Adrenal gland (tissue), 9 donors: ENCODE measurements at regions not wholly inside any gene's neighbourhood (a gene's known extent, or its start where the extent isn't known, plus 50 kb on each side); places are given as distances from the start of the nearest gene placed in this dataset.

ENCODE experiments used
- DNase-seq, 7 donors: peaks; one replicate each; pipeline ENCODE4 v3.0.0-alpha.2; 2019 to 2020
- H3K27ac ChIP-seq, 5 donors: fragments of 200-600 bp; sonication (generic) in 4 of 5; 1 replicate in 3 of 5; 2 replicates in 2 of 5; pipeline versions ENCODE4 v1.5.1 to v1.8.0; 2016 to 2020; ENCODE audit warnings: mild to moderate bottlenecking in 1 of 5
- H3K27me3 ChIP-seq: fragments of 200-600 bp; 2 replicates; pipeline ENCODE4 v1.8.0; 2021
- H3K36me3 ChIP-seq, 2 donors: fragments of 200-600 bp; replicated peaks in 1 of 2; 1 replicate in 1 of 2; 2 replicates in 1 of 2; pipeline versions ENCODE4 v1.5.1 to v1.8.0; 2018 to 2022
- H3K4me1 ChIP-seq, 2 donors: fragments of 200-600 bp; replicated peaks in 1 of 2; 1 replicate in 1 of 2; 2 replicates in 1 of 2; pipeline versions ENCODE4 v1.5.1 to v1.8.0; 2018 to 2021
- H3K4me3 ChIP-seq, 4 donors: fragments of 200-600 bp; sonication (generic) in 3 of 4; one replicate each; pipeline ENCODE4 v1.5.1; 2016 to 2018
- H3K9me3 ChIP-seq, 3 donors: fragments of 200-600 bp; sonication (generic) in 1 of 3; replicated peaks in 1 of 3; 1 replicate in 2 of 3; 2 replicates in 1 of 3; pipeline versions ENCODE4 v1.5.1 to v1.8.0; 2016 to 2021
- POLR2A ChIP-seq, 2 donors: fragments of 450-650 bp; IDR thresholded peaks; one replicate each; pipeline ENCODE4 v1.6.1; 2017; ENCODE audit warnings: antibody characterized with exemption in 2 of 2, mild to moderate bottlenecking in 2 of 2, moderate library complexity in 1 of 2
- WGBS, 4 donors: extraction: QIAGEN DNeasy Blood & Tissue Kit in 2 of 4; methylation state at CpG; one replicate each; pipeline versions ENCODE4 v1.1.5 to v1.1.7; 2013 to 2017; 5-methylcytosine and 5-hydroxymethylcytosine counted together
- intact Hi-C, 2 donors: fragments of 100-400 bp; cut with DNase I; formaldehyde crosslinking; loops; one replicate each; pipeline versions ENCODE4 v1.14.1 to v1.15.0; 2022 to 2023
- TF ChIP-seq, protein P1 (sequence below), 6 experiments: fragments of 450-650 bp in 4 of 6; fragments of 200-600 bp in 2 of 6; sonication (generic) in 1 of 6; IDR thresholded peaks; 1 replicate in 5 of 6; 2 replicates in 1 of 6; pipeline versions ENCODE4 v1.5.1 to v1.8.0; 2016 to 2021; ENCODE audit warnings: antibody characterized with exemption in 6 of 6, mild to moderate bottlenecking in 2 of 6, moderate library complexity in 1 of 6
- donor health status: healthy with polysubstance abuse.
- donor health status: Bipolar disorder and iron deficiency.
- donor health status: DM: yes; HTN: yes; CAD: no.
- donor health status: DM: no; HTN: no; CAD: no.
- donor health status: DM: no; HTN: no; CAD: no.

DNA sequence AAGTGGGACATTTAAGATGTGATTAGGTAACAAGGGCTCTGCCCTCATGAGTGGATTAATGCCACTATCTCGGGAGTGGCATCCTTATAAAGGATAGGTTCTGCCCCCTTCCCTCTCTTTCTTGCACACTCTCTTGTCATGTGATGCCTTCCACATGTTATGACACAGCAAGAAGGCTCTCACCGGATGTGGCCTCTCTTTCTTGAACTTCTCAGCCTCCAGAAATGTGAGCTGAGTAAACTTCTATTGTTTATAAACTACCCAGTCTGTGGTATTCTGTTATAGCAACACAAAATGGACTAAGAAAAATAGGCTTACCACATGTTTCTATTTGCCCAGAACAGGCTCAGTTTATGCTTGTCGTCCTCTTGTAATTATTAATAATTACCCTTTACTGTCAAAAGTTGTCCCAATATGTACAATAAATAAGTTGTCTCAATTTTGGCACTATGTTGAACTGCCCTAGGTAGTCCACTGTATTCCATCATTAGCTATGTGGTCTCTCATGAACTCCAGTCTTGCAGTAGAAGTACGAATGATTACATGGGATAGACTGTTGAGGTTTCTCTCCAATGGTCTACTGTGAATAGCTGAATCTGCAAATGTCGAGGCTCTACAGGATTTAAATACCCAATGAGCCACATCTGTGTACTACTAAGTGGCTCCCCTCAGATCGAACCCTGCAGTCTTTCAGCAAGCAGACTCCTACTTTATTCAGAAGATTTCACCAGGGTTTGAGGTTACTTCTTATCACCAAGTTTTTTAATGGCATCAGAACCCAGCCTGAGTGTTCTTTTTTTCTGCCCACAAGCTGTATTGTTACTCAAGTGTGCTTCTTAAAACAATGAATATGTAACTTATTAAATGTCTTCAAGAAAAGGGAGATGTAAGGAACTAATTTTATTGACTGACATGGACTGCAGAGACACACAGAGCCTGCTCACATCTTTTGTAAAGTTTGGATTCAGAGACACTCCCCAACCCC is 102.0 kb upstream of the LEF1 start:
- DNase-seq: no peak
- Histone ChIP-seq H3K27me3 (no peaks in the 10 kb centered on the region), H3K4me3 (no peak overlapping the region), H3K27ac (no peak overlapping the region), H3K4me1 (no peaks in the 10 kb centered on the region), H3K9me3 (no peaks in the 10 kb centered on the region), H3K36me3 (no peaks in the 10 kb centered on the region)
- 77 to 83% (median 81%) methylated on average over 6 of the region's 6 CpGs for WGBS, 4 donors
- TF ChIP-seq, protein P1, sequence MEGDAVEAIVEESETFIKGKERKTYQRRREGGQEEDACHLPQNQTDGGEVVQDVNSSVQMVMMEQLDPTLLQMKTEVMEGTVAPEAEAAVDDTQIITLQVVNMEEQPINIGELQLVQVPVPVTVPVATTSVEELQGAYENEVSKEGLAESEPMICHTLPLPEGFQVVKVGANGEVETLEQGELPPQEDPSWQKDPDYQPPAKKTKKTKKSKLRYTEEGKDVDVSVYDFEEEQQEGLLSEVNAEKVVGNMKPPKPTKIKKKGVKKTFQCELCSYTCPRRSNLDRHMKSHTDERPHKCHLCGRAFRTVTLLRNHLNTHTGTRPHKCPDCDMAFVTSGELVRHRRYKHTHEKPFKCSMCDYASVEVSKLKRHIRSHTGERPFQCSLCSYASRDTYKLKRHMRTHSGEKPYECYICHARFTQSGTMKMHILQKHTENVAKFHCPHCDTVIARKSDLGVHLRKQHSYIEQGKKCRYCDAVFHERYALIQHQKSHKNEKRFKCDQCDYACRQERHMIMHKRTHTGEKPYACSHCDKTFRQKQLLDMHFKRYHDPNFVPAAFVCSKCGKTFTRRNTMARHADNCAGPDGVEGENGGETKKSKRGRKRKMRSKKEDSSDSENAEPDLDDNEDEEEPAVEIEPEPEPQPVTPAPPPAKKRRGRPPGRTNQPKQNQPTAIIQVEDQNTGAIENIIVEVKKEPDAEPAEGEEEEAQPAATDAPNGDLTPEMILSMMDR (IDR thresholded peaks at IDR 0.05): no peak
- TF ChIP-seq POLR2A (IDR thresholded peaks at IDR 0.05): no peak
- intact Hi-C loops: no loop called here

DNA sequence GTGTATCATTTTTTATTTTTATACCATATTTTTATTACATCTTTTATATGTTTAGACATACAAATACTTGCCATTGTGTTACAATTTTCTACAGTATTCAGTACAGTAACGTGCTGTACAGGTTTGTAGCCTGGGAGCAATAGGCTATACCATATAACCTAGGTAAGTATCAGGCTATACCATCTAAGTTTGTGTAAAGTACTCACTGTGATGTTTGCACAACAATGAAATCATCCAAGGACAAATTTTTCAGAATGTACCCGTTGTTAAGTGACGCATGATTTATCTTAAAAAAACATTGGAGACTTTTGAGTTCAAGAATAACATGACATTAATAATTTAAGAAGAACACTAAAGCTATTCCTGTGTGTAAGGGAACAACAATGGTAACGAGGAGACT is 96.0 kb upstream of the LEF1 start:
- H3K4me3 ChIP-seq: no peak overlapping the region
- 43 to 48% (median 46%) methylated on average over 4 of the region's 4 CpGs for WGBS, 4 donors
- H3K36me3 ChIP-seq: no peaks in the 10 kb centered on the region
- H3K27ac ChIP-seq: no peak overlapping the region
- no peak for DNase-seq
- intact Hi-C loops: no loop called here
- H3K9me3 ChIP-seq: no peaks in the 10 kb centered on the region
- H3K27me3 ChIP-seq: no peaks in the 10 kb centered on the region
- no peaks in the 10 kb centered on the region for H3K4me1 ChIP-seq
- TF ChIP-seq POLR2A (IDR thresholded peaks at IDR 0.05): no peak
- TF ChIP-seq, protein P1 (IDR thresholded peaks at IDR 0.05): no peak

DNA sequence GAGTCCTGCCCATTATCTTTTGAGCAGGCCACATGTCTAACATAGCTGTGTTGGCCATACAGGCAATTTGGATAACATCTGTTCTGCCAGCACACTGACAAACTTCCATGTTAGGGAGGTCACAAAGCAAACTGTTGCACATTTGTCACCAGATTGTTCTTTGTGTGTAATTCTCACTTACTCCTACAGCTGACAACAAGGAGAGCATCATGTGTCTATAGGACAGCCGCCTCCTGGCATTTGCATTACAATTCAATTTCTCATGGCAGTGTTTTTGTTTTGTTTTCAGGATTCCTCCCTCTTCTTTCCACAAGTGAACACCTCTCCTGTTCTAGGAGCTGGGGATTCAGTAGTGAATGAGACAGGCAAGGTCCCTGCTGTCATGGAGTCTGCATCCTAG is 94.3 kb upstream of the LEF1 start:
- Histone ChIP-seq H3K27ac (no peak overlapping the region), H3K9me3 (no peaks in the 10 kb centered on the region), H3K36me3 (no peaks in the 10 kb centered on the region), H3K27me3 (no peaks in the 10 kb centered on the region), H3K4me3 (no peak overlapping the region), H3K4me1 (no peaks in the 10 kb centered on the region)
- WGBS, 4 donors: 91 to 100% (median 98%) methylated on average over 1 of the region's 1 CpG
- intact Hi-C loops: no loop called here
- DNase-seq: no peak
- TF ChIP-seq, protein P1 (IDR thresholded peaks at IDR 0.05): no peak
- TF ChIP-seq POLR2A (IDR thresholded peaks at IDR 0.05): no peak

DNA sequence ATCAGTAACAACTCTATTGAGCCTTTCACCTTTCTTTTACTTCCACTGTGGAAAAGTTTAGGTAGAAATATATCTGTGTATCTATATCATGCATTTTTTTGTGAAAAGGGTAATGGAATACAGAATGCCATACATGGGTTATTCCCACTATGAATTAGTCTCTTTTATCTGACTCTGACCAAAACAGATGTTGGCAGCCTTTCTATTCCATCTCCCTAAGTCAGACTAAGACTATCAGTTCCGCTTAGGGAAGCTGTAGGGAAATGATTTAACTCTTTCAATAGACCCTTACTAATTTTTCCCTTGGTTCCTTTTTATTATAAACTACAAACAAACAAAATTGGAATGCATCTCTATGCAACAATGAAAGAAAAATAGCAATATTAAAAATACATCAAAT is 92.3 kb upstream of the LEF1 start:
- intact Hi-C loops: no loop called here
- Histone ChIP-seq H3K27ac (no peak overlapping the region), H3K4me3 (no peak overlapping the region), H3K9me3 (no peaks in the 10 kb centered on the region), H3K36me3 (no peaks in the 10 kb centered on the region), H3K4me1 (no peaks in the 10 kb centered on the region), H3K27me3 (no peaks in the 10 kb centered on the region)
- TF ChIP-seq POLR2A (IDR thresholded peaks at IDR 0.05): no peak
- TF ChIP-seq, protein P1 (IDR thresholded peaks at IDR 0.05): no peak
- DNase-seq: no peak
- WGBS, 4 donors: 26 to 35% (median 31%) methylated on average over 1 of the region's 1 CpG
